Left ventricle myocardium inferior (tissue), 1 donor: ENCODE measurements at regions not wholly inside any gene's neighbourhood (a gene's known extent, or its start where the extent isn't known, plus 50 kb on each side); places are given as distances from the start of the nearest gene placed in this dataset.

ENCODE experiments used
- DNase-seq: peaks from one replicate; pipeline ENCODE4 v3.0.0-alpha.2; 2020
- H3K27ac ChIP-seq: fragments of 200-600 bp; replicated peaks from 2 replicates; pipeline ENCODE4 v1.8.0; 2021
- H3K27me3 ChIP-seq: fragments of 200-600 bp; 2 replicates; pipeline ENCODE4 v1.8.0; 2021; ENCODE audit warnings: low read depth
- H3K36me3 ChIP-seq: fragments of 200-600 bp; 2 replicates; pipeline ENCODE4 v1.8.0; 2021
- H3K4me1 ChIP-seq: fragments of 200-600 bp; 2 replicates; pipeline ENCODE4 v1.8.0; 2021
- H3K4me3 ChIP-seq: fragments of 200-600 bp; 2 replicates; pipeline ENCODE4 v1.8.0; 2021; ENCODE audit warnings: mild to moderate bottlenecking, moderate library complexity
- H3K9me3 ChIP-seq: fragments of 200-600 bp; replicated peaks from 2 replicates; pipeline ENCODE4 v1.8.0; 2021
- intact Hi-C: fragments of 100-400 bp; cut with micrococcal nuclease; formaldehyde crosslinking; loops from one replicate; pipeline ENCODE4 v1.11.0; 2022
- TF ChIP-seq, protein P1 (sequence below): fragments of 200-600 bp; IDR thresholded peaks from 2 replicates; pipeline ENCODE4 v1.8.0; 2021; ENCODE audit warnings: antibody characterized with exemption, mild to moderate bottlenecking, borderline replicate concordance
- donor health status: DM: no; HTN: yes; CAD: no; lungs with severe emphysema.

GRCh38 chrX:78496483-78496882 lies 162.6 kb downstream of the RTL3 start:
- Histone ChIP-seq H3K4me3 (no peak overlapping the region), H3K27me3 (no peaks in the 10 kb centered on the region), H3K9me3 (no peaks in the 10 kb centered on the region), H3K36me3 (no peaks in the 10 kb centered on the region), H3K4me1 (no peaks in the 10 kb centered on the region), H3K27ac (no peak overlapping the region)
- intact Hi-C loops = no loop called here
- TF ChIP-seq, protein P1, sequence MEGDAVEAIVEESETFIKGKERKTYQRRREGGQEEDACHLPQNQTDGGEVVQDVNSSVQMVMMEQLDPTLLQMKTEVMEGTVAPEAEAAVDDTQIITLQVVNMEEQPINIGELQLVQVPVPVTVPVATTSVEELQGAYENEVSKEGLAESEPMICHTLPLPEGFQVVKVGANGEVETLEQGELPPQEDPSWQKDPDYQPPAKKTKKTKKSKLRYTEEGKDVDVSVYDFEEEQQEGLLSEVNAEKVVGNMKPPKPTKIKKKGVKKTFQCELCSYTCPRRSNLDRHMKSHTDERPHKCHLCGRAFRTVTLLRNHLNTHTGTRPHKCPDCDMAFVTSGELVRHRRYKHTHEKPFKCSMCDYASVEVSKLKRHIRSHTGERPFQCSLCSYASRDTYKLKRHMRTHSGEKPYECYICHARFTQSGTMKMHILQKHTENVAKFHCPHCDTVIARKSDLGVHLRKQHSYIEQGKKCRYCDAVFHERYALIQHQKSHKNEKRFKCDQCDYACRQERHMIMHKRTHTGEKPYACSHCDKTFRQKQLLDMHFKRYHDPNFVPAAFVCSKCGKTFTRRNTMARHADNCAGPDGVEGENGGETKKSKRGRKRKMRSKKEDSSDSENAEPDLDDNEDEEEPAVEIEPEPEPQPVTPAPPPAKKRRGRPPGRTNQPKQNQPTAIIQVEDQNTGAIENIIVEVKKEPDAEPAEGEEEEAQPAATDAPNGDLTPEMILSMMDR = no peak
- no peak for DNase-seq

GRCh38 chrX:78493180-78493579 lies 165.8 kb upstream of the CYSLTR1 start:
- H3K9me3 ChIP-seq = no peaks in the 10 kb centered on the region
- no peaks in the 10 kb centered on the region for H3K4me1 ChIP-seq
- TF ChIP-seq, protein P1 = no peak
- no peaks in the 10 kb centered on the region for H3K27me3 ChIP-seq
- H3K36me3 ChIP-seq = no peaks in the 10 kb centered on the region
- no peak overlapping the region for H3K4me3 ChIP-seq
- H3K27ac ChIP-seq = no peak overlapping the region
- DNase-seq = no peak
- intact Hi-C loops = no loop called here

GRCh38 chrX:78476701-78477100 lies 149.3 kb upstream of the CYSLTR1 start:
- no peak overlapping the region for H3K27ac ChIP-seq
- no peak for DNase-seq
- no peaks in the 10 kb centered on the region for H3K27me3 ChIP-seq
- H3K4me1 ChIP-seq = no peaks in the 10 kb centered on the region
- intact Hi-C loops = no loop called here
- TF ChIP-seq, protein P1 = no peak
- no peaks in the 10 kb centered on the region for H3K36me3 ChIP-seq
- H3K9me3 ChIP-seq = no peaks in the 10 kb centered on the region
- H3K4me3 ChIP-seq = no peak overlapping the region

- Histone ChIP-seq H3K4me1 (no peaks in the 10 kb centered on the region), H3K27me3 (no peaks in the 10 kb centered on the region), H3K9me3 (peaks cover 19% of the 10 kb centered on the region), H3K27ac (no peak overlapping the region), H3K4me3 (no peak overlapping the region), H3K36me3 (no peaks in the 10 kb centered on the region)
- TF ChIP-seq, protein P1 = no peak
- intact Hi-C loops = no loop called here
- no peak for DNase-seq
Observed at GRCh38 chrX:78456909-78457308, 129.5 kb upstream of the CYSLTR1 start.

DNA sequence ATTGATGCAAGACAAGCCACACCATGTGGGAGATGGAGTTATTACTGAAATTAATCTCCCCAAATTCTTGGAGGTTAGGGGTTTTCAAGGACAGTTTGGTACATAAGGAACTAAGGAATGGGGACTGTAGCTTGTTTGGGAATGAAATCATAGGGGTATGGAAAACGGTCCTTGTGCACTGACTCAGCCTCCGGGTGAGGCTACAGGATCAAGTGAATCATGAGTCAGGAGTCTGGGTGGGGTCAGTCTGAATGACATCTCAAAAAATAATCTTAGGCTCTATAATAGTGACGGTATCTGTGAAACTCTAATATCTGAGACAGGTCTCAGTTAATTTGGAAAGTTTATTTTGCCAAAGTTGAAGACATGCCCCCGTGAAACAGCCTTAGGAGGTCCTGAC lies 128.5 kb upstream of the CYSLTR1 start:
- H3K36me3 ChIP-seq = no peaks in the 10 kb centered on the region
- H3K4me3 ChIP-seq = no peak overlapping the region
- no peak overlapping the region for H3K27ac ChIP-seq
- intact Hi-C loops = no loop called here
- TF ChIP-seq, protein P1 = no peak
- no peaks in the 10 kb centered on the region for H3K27me3 ChIP-seq
- H3K4me1 ChIP-seq = no peaks in the 10 kb centered on the region
- peaks cover 19% of the 10 kb centered on the region for H3K9me3 ChIP-seq
- DNase-seq = no peak

- Histone ChIP-seq H3K4me1 (no peaks in the 10 kb centered on the region), H3K27me3 (no peaks in the 10 kb centered on the region), H3K4me3 (no peak overlapping the region), H3K27ac (no peak overlapping the region), H3K36me3 (no peaks in the 10 kb centered on the region), H3K9me3 (no peaks in the 10 kb centered on the region)
- TF ChIP-seq, protein P1 = no peak
- intact Hi-C loops = no loop called here
- DNase-seq = no peak
Observed at GRCh38 chrX:78452356-78452755, 124.9 kb upstream of the CYSLTR1 start.
